ENCODE measurements at regions not wholly inside any gene's neighbourhood (a gene's known extent, or its start where the extent isn't known, plus 50 kb on each side); places are given as distances from the start of the nearest gene placed in this dataset. TPM values are rescaled to one million over a fixed set of nuclear protein-coding genes. Genes with fewer than 3 reads are reported as not detected.

Small RNAs in the stretch of these regions (small RNA-seq; reads per million reads assigned to genes)
- gene AC092447.9 = not detected
- not detected for gene RNU6-1052P
- gene RNU6-1335P = not detected
- gene SEPT14P24 = not detected

Data from GM12878 (cell line).